Medulla oblongata (tissue), 1 donor: ENCODE measurements at regions not wholly inside any gene's neighbourhood (a gene's known extent, or its start where the extent isn't known, plus 50 kb on each side); places are given as distances from the start of the nearest gene placed in this dataset.
"Not testable (repeated sequence)": the region's sequence is repeated elsewhere in the genome, so short reads cannot be mapped to it uniquely, and the experiment has no call there.

ENCODE experiments used
- DNase-seq: peaks from one replicate; pipeline ENCODE4 v3.0.0-alpha.2; 2015; ENCODE audit errors: extremely low spot score

DNA sequence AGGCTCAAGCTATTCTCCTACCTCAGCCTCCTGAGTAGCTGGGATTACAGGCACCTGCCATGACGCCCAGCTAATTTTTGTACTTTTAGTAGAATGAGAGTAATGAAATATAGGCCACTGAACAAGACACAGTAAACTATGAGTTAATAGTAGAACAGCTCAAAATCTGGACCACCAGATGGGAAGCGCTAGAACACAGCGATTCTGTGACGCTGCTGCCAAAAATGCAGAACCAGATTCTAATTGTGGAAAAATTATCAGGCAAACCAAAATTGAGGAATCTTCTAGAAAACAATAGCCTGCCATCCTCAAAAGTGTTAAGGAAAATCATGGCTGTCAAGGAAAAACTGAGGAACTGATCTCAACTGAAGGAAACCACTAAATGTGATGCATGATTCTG lies 111.4 kb upstream of the TIAM1 start:
- DNase-seq: no peak

DNA sequence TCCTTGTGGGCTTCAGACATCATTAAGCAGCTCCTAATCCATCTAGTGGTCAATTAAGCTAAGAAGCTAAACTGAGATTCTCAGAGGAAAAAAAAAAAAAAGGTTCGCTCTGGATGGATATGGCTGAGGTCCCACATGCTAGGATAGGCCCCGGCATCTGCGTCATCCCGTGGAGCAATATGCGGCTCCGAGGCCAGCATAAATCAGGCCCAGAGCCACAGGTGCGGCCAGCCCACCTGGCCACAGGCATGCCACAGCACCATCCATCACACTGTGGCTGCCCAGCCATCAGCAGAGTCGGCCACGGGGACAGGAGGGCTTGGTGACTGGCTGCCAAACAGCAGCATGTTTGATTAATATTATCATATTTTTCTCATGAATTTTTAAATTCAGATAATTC lies 106.9 kb upstream of the TIAM1 start:
- DNase-seq: no peak

DNA sequence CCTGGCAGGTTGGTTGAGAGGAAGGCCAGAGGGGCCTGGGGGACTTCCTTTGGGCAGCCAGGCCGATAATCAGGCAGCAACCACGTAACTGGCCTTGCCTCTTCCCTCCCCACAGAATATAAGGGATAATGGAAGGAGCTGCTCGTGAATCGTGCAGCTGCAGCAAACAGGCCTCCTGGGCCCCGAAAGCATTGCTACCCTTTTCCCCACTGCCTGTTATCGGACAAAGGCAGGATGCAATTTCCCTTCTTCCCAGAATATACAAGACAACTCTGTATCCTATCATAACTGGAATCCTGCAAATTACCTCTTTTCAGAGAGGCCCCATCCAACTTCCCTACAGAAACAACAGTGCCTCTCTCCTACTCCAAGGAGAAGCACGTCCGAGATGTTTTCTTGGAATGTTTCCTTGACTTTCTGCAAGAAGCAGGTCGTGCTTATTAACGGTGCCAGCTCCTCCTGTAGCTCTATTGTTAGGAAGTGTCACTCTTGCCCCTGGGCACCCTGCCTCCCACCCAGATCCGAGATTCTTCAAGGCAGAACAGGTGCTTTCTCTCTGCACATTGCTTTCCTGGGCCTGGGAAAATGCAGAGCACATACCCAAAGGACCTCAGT lies 106.0 kb upstream of the TIAM1 start:
- DNase-seq: no peak

DNA sequence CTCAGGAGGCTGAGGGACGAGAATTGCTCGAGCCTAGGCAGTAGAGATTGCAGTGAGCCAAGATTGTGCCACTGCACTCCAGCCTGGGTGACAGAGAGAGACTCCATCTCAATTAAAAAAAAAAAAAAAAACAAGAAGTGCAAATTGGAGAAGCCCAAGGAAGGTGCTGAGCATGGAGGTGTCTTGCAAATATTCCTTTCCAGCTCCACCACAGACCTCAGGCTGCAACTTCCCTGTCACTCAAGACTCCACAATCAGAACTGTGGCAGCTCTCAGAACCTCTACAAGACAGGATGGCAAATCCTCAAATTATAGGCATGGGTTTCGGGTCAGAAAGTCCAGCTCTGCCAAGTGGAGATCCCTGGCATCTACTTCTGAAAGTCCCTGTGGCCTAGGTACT lies 104.4 kb upstream of the TIAM1 start:
- DNase-seq: no peak

DNA sequence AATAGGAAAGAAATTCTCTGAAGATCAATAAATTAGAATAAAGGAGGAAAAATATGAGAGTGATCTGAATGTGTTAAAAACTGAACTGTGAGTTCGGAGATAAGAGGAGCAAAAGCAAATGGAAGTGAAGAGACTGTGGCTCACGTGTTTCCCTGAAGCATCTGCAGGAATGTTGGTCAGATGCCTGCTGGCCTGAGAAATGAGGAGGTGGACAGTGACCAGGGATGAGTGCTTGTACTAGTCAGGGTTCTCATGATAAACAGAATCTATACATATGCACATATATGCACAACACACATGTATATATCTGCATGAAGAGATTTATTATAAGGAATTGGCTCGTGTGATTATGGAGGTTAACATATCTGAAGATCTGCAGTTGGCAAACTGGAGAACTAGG lies 103.4 kb upstream of the TIAM1 start:
- no peak for DNase-seq

DNA sequence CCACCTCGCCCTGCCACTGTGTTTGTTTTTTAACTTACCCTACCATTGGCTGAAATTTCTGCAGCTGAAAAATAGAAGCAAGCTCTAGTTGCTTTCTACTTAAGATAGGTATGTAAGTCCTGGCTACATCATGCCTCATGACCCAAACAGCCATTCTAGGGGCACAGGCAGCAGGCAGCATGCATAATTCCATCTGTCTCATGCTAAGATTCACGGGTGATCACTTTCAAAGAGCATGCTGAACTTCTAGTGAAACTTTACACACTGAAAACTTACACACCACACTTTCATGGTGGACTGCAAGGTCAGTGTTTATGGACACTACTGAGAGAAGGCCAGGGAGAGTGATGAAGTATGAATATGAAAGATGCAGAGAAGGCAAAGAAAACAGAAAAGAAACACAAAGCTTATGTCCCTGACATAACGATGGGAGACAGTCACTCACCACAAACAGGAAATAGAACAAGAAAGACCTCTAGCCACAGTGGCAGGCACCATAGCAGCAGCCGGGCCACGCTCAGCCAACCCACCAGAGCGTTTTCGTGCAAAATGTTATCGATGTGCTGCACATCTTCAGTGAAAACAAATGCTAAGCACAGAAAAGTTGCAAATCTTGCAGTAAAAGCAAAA lies 102.3 kb upstream of the TIAM1 start:
- no peak for DNase-seq

DNA sequence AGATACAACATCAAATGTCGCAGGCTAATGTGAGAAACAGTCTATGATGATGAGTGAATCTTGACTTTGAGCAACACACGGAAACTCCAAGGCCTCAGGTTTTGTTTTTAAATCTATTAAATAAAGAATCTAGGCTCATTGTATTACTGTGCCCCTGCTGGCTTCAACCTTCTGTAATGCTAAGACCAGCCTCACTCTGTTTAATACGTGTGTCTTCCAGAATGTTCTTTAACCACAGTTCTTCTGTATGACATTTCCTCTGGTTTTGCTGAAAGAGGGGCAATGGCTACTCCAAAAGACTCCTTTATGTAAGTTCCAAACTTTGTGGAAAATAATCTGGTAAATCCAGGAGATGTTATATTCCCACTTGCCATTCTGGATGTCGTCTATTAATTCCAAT lies 101.1 kb upstream of the TIAM1 start:
- DNase-seq: no peak

DNA sequence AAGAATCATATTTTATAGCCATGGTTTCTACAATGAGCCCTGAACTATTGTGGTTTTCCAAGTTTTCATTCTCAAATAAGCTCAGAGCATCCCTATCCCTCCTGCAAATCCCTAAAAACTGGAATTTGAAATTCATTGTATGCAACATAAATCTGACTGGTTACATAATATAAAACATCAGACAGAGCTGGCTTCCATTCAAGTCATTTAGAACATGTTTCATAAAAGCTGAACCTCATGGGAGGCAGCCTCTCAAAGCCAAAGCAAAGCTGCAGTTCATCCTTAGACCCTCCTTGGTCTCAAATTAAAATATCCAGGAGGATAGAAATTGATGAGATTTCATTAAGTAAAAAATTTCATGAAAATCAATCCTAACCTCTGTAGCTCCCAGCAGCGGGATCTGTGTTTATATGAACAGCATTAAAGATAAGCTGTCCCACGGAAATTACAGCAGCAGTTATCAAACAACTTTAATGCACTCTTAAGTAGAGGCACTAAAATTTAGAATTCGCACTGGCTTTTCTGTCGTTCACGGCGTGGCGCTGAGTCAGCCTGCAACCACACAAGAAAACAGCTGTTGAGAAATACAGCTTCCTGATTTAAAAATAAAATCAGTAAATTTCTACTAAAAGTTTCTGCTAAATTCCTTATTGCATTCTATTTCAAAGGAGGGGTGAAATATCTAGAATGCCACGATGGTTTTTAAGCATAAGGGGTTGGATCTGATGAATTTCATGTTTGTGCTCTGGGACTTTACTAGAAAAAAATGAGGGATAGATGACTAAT lies 99.9 kb upstream of the TIAM1 start:
- DNase-seq: no peak

DNA sequence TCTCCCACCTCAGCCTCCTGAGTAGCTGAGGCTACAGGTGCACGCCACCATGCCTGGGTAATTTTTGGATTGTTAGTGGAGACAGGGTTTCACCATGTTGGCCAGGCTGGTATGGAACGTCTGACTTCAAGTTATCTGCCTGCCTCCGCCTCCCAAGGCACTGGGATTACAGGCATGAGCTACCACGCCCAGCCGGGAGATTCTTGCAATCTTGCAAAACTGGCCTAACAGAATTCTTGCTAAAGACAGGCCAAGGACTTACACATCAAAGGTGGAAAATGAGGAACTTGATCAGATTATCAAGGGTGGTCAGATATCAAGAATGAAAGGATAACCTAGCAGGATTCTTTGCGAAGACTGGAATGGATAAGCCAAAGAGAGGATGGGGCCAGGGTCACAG lies 98.3 kb upstream of the TIAM1 start:
- no peak for DNase-seq

DNA sequence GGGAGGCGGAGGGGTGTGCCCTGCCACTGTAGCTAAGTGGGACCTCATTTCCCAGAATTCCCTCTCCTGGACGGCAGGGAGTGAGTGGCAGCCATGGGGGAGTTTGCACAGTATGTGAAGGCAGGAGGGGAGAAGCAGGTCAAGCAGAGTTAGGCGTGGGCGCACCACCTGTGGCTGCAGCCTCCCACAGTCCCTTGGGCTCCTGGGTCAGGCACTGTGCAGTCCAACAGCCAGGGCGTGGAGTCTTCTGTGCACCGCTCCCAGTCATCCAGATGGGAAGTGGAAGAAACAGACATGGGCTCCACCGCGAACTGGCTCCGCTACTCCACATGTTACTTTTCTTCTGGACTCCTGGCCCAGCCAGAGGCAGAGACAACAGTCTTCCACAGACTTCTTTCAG lies 85.4 kb upstream of the TIAM1 start:
- DNase-seq: no peak

DNA sequence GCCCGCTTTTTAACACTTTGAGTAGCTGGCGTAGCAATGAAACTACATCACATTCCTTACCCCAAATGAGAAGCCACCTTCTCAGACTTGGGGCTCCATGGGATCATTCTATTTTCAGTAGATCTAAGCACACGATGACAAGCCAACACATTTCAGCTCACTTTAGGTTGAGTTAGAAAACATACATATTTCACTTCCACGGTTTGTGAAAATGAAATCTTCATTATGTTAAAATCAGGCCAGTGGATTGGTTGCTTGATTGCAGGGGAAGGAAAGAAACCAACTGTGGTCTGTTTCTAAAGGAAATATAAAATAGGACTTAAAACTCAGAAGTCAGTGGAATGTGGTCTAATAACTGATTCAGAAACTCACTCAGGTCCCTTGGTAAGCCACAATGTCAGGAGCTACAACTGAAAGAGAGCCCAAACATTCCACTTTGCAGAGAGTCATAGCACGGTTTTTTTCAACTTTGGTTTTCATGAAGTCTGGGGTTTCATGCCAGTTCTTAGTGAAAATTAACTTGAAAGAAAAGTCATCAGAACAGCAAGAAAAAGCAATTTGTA lies 82.3 kb upstream of the TIAM1 start:
- no peak for DNase-seq

DNA sequence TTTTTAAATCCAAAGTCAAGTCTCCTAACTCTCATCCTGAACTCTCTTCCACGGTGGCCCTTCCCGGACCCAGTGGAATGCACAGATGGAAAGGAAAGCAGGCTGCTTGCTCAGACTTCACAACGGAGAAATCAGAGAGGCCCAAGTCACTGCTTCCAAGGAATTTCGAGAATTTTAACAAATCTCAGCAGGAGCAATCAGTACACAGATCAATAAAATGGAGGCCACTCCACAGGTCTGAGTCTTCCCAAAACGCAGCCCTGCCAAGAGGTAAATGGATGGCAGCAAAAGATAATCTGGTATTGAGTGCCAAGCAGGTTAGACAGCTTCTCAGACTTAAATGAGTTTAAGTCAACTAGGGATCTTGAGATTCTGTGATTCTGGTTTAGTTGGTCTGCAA lies 81.1 kb upstream of the TIAM1 start:
- no peak for DNase-seq

DNA sequence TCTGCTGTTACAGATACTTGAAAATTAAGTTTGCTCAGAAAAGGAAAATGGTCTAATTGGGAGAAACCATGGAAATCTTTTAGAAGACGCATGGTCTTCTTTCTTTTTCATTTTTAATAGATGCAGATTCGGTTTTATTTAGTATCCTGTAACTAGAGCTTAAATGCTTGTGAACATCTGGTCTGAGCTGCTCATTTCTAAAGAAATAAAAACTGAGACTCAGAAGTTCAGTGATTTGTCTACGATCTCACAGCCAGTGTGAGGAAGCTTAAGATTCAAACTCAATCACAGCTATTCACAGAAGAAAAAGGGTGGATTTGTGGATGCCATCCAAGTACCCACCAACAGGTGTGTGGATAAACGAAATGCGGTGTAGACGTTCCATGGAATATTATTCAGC lies 80.0 kb upstream of the TIAM1 start:
- DNase-seq: no peak

DNA sequence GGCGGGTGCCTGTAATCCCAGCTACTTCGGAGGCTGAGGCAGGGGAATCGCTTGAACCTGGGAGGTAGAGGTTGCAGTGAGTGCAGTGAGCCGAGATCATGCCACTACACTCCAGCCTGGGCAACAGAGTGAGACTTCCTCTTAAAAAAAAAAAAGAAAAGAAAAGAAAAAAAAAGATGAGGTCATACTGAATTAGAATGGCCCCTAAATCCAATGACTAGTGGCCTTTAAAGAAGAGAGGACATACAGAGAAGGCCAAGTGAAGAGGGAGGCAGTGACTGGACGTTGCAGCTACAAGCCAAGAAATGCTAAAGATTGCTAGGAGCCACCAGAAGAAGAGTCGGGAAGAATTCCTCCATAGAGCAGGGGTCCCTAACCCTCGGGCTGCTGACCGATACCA lies 76.9 kb upstream of the TIAM1 start:
- DNase-seq: no peak

DNA sequence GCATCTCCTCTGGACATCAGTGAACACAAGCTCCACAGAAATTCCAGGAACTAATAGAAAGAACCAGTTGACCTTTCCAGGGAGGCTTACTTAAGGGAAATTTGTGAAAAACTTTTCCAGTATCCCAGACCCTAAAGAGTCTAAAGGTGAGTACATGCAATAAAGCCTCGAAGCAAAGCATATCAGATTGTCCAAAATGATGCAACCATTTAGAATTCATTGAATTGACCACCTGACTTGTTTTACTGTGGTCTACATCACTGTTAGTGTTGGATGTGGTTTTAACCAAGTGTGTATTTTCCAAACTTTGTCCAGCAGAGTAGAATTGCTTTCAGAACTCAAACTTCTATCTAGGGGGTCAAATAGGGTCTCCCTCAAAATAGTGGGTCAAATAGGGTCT lies 76.3 kb upstream of the TIAM1 start:
- DNase-seq: no peak

DNA sequence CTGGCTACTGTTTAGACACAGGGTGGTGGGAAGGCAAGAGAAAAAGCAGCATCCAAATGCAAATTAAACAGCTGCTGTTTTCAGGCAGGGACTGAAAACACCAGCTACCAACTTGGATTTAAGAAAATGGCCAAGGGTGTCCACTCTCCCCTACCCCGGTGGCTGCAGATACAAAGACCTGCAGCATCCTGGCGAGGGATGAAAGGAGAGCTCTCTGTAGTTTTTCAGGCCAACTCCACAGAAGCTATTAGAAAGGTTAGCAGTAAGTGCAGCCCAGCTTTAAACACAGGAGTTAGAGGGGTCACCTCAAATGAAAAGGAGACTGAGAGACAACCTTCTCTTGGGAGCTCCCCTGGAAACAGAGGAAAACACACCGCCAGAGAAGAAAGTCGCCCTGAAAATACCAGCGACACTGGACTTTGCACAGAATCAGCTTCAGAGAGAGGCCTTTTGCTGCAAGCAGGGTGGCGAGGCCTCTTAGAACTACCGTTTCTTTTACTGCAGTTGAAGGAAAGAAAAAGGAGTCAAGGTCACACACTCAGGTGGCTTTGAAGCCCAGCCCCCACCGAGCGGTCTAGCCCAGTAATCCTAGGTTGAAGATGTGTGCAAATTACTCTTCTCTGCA lies 74.4 kb upstream of the TIAM1 start:
- DNase-seq: no peak

DNA sequence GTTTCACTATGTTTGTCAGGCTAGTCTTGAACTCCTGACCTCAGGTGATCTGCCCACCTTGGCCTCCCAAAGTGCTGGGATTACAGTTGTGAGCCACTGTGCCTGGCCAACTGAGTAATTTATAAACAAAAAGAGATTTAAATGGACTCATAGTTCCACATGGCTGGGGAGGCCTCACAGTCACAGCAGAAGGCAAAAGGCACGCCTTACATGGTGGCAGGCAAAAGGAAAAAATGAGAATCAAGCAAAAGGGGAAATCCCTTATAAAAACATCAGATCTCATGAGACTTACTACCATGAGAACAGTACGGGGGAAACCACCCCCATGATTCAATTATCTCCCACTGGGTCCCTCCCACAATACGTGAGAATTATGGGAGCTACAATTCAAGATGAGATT lies 73.2 kb upstream of the TIAM1 start:
- not testable (repeated sequence) for DNase-seq

DNA sequence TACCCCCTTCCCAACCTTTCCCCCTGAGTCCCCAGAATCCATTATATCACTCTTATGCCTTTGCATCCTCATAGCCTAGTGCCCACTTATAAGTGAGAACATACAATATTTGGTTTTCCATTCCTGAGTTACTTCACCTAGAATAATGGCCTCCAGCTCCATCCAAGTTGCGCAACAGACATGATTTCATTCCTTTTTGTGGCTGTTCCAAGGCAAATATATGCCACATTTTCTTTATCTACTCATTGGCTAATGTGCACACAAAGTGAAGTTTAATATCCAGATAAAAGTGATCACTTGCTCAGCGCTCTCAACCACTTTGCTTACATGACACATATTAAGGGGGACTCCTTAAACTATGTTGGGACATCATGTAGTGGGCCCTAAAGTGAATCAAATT lies 72.4 kb upstream of the TIAM1 start:
- no peak for DNase-seq

DNA sequence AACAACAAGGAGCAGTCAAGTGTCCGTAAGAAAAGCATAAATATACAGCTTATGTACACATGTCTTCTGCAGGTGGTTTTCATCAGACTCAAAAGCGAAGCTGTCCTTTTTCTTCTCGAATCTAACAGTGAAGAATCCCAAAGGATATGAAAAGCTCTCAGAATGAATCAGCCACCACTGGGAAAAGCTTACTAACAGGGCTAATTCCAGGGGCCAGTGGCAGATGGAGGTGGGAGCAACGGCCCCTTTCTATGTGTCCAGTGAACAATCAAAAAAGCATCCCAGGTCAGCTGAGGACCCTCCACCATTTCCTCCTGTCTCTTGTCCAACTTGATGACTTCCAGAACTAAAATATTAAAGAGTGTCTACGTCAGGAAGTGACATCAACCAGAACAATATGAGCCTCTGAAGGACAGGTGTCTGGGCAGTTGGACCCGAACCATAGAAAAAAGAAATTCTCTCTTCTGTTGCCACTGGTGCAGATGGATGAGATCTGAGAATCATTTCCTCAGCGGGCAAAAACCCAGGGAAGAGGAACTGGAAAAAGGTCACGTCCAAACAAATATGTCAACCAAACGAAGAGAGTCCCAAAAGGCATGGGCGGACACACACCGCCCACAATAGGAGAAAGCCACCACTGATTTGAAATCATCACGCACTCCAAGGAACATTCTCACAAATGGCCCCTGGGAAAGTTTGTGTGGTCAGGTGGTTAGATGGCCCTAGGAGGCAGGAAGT lies 70.4 kb upstream of the TIAM1 start:
- no peak for DNase-seq

DNA sequence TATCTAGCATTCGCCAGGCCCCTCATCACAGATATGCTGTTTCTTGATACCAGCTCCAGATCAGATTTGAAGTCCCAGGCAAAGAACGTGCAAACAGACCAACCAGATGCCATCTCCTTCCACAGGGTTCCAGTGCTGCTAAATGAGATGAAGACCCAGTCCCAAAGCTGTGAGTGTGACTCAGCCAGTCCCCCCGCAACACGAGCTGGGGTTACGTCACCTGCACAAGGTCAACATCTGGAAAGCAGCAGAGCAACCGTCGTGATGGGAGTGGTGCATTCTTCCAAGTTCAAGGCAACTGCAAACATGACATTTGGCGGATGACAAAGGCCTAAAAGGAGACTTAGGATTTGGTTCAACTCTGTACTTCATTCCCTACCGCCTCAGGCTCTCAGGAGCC lies 69.6 kb upstream of the TIAM1 start:
- DNase-seq: no peak

DNA sequence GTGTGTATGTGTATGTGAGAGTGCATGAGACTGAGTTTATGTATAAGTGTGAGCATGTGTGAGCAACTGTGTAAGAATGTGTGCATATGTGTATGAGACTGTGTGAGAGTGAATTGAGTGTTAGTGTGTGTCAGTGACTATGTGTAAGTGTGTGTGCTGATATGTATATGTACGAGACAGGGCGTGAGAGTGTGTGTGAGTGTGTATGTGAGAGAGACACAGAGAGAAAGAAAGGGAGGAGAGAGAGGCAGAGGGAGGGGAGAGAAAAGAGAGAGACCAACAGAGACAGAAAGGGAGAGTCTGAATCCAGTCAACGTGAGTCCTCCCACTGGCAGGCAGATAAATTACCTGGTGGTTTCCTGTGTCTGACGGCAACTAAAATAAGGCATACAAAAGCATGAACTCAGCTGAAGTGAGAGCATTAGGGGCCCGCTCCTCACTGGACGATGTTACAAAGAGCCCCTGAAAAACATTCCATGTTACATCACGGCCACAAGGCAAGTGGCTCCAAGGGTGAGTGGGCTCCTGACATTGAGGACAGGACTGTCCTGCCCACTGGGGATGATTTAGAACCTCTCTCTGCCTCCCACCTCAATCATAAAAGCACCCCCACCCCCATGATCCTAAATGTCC lies 66.6 kb upstream of the TIAM1 start:
- no peak for DNase-seq
